ENCODE measurements at regions not wholly inside any gene's neighbourhood (a gene's known extent, or its start where the extent isn't known, plus 50 kb on each side); places are given as distances from the start of the nearest gene placed in this dataset.

- no peaks in the 10 kb centered on the region for H4K20me1 ChIP-seq (ENCODE audit: insufficient read depth, low read length)
- H3K9ac ChIP-seq (ENCODE audit: low read length), result no peak overlapping the region
- H3K4me1 ChIP-seq (ENCODE audit: low read length), result no peaks in the 10 kb centered on the region
- H3K4me2 ChIP-seq (ENCODE audit: low read depth, low read length), result no peak overlapping the region
- no peaks in the 10 kb centered on the region for H3K79me2 ChIP-seq (ENCODE audit: low read length)
- no peaks in the 10 kb centered on the region for H3F3A ChIP-seq (ENCODE audit: insufficient read depth, low read length)
- H3K27me3 ChIP-seq (replicated peaks; ENCODE audit: insufficient read depth, low read length), result no peaks in the 10 kb centered on the region
- H3K4me3 ChIP-seq (ENCODE audit: low read length), result no peak overlapping the region
- no peaks in the 10 kb centered on the region for H3K36me3 ChIP-seq (replicated peaks; ENCODE audit: insufficient read depth, low read length)
- no peak overlapping the region for H2AFZ ChIP-seq (ENCODE audit: low read length)
- no peak for TF ChIP-seq EZH2 (optimal IDR thresholded peaks at IDR 0.05; ENCODE audit: low read depth, low read length)
- TF ChIP-seq EZH2phosphoT487 (IDR thresholded peaks at IDR 0.05; ENCODE audit: low read length), result no peak
- TF ChIP-seq CTCF (IDR thresholded peaks at IDR 0.05; ENCODE audit: low read length), result no peak
- H3K27ac ChIP-seq (ENCODE audit: low read length), result no peak overlapping the region
- DNase-seq, result no peak
- no peaks in the 10 kb centered on the region for H3K9me3 ChIP-seq (replicated peaks; ENCODE audit: insufficient read depth, low read length)
- no peaks in the 10 kb centered on the region for H3K9me2 ChIP-seq (replicated peaks; ENCODE audit: insufficient read depth, low read length)
These were observed 482.7 kb upstream of the MPDZ start for GRCh38 chr9:13762209-13762608.

- H3F3A ChIP-seq (ENCODE audit: insufficient read depth, low read length), result no peaks in the 10 kb centered on the region
- no peaks in the 10 kb centered on the region for H3K9me3 ChIP-seq (replicated peaks; ENCODE audit: insufficient read depth, low read length)
- no peak overlapping the region for H3K4me3 ChIP-seq (ENCODE audit: low read length)
- H2AFZ ChIP-seq (ENCODE audit: low read length), result no peak overlapping the region
- H3K27me3 ChIP-seq (replicated peaks; ENCODE audit: insufficient read depth, low read length), result no peaks in the 10 kb centered on the region
- no peaks in the 10 kb centered on the region for H3K9me2 ChIP-seq (replicated peaks; ENCODE audit: insufficient read depth, low read length)
- H3K9ac ChIP-seq (ENCODE audit: low read length), result no peak overlapping the region
- no peaks in the 10 kb centered on the region for H3K79me2 ChIP-seq (ENCODE audit: low read length)
- H3K4me2 ChIP-seq (ENCODE audit: low read depth, low read length), result no peak overlapping the region
- no peak overlapping the region for H3K27ac ChIP-seq (ENCODE audit: low read length)
- H3K4me1 ChIP-seq (ENCODE audit: low read length), result no peaks in the 10 kb centered on the region
- no peaks in the 10 kb centered on the region for H3K36me3 ChIP-seq (replicated peaks; ENCODE audit: insufficient read depth, low read length)
- TF ChIP-seq CTCF (IDR thresholded peaks at IDR 0.05; ENCODE audit: low read length) (no peak), EZH2 (optimal IDR thresholded peaks at IDR 0.05; ENCODE audit: low read depth, low read length) (no peak), EZH2phosphoT487 (IDR thresholded peaks at IDR 0.05; ENCODE audit: low read length) (no peak)
- no peak for DNase-seq
- no peaks in the 10 kb centered on the region for H4K20me1 ChIP-seq (ENCODE audit: insufficient read depth, low read length)
These were observed 480.1 kb upstream of the MPDZ start for GRCh38 chr9:13759551-13759950.

- Histone ChIP-seq H3F3A (ENCODE audit: insufficient read depth, low read length) (no peaks in the 10 kb centered on the region), H3K27me3 (replicated peaks; ENCODE audit: insufficient read depth, low read length) (no peaks in the 10 kb centered on the region), H3K9me3 (replicated peaks; ENCODE audit: insufficient read depth, low read length) (no peaks in the 10 kb centered on the region), H2AFZ (ENCODE audit: low read length) (no peak overlapping the region), H3K4me3 (ENCODE audit: low read length) (no peak overlapping the region), H3K27ac (ENCODE audit: low read length) (no peak overlapping the region), H3K9me2 (replicated peaks; ENCODE audit: insufficient read depth, low read length) (no peaks in the 10 kb centered on the region), H4K20me1 (ENCODE audit: insufficient read depth, low read length) (no peaks in the 10 kb centered on the region), H3K79me2 (ENCODE audit: low read length) (no peaks in the 10 kb centered on the region), H3K4me2 (ENCODE audit: low read depth, low read length) (no peak overlapping the region), H3K36me3 (replicated peaks; ENCODE audit: insufficient read depth, low read length) (no peaks in the 10 kb centered on the region), H3K4me1 (ENCODE audit: low read length) (no peaks in the 10 kb centered on the region), H3K9ac (ENCODE audit: low read length) (no peak overlapping the region)
- DNase-seq, result no peak
- TF ChIP-seq EZH2 (optimal IDR thresholded peaks at IDR 0.05; ENCODE audit: low read depth, low read length), result no peak
- TF ChIP-seq CTCF (IDR thresholded peaks at IDR 0.05; ENCODE audit: low read length), result no peak
- TF ChIP-seq EZH2phosphoT487 (IDR thresholded peaks at IDR 0.05; ENCODE audit: low read length), result no peak
These were observed 479.4 kb upstream of the MPDZ start for GRCh38 chr9:13758936-13759335.
